SK-N-SH (cell line): ENCODE measurements at regions not wholly inside any gene's neighbourhood (a gene's known extent, or its start where the extent isn't known, plus 50 kb on each side); places are given as distances from the start of the nearest gene placed in this dataset.

Experiments
- CTCF ChIA-PET: fragments of 300-600, 350-600 bp; formaldehyde crosslinking; extraction: SDS; loops from one replicate; lab custom pipeline; 2021; lab: Yijun Ruan, JAX
- POLR2A ChIA-PET: fragments of 350-600 bp; sonication (Branson Sonifier 250); formaldehyde crosslinking; extraction: SDS; loops from one replicate; lab custom pipeline; 2020; ENCODE audit warnings: antibody characterized with exemption, inconsistent platforms; lab: Yijun Ruan, JAX
- DNase-seq: peaks from one replicate; pipeline ENCODE4 v3.0.0; 2012
- H2AFZ ChIP-seq: fragments of 200-600 bp; sonication (generic); 2 replicates; pipeline ENCODE4 v1.8.1; 2016; ENCODE audit warnings: antibody characterized with exemption, mild to moderate bottlenecking, low read depth
- H3F3A ChIP-seq: fragments of 200-600 bp; sonication (generic); replicated peaks from 2 replicates; pipeline ENCODE3; 2016; ENCODE audit warnings: antibody characterized with exemption, mild to moderate bottlenecking; ENCODE audit not compliant: insufficient read depth
- H3K27ac ChIP-seq, 2 experiments: fragments of 200-500 bp in 1 of 2; fragments of 200-600 bp in 1 of 2; sonication (Bioruptor generic) in 1 of 2; sonication (generic), shearing (Covaris generic) in 1 of 2; 2 replicates each; pipeline versions ENCODE4 v1.5.1 to v1.6.1; 2014 to 2016; ENCODE audit warnings: low read depth in 2 of 2, inconsistent platforms in 1 of 2, low read length in 1 of 2, mild to moderate bottlenecking in 1 of 2, mixed read lengths in 1 of 2
- H3K27me3 ChIP-seq: fragments of 200-600 bp; sonication (generic), shearing (Covaris generic); 2 replicates; pipeline ENCODE4 v1.6.1; 2016; ENCODE audit warnings: mixed run types; ENCODE audit not compliant: insufficient read depth
- H3K36me3 ChIP-seq, 2 experiments: fragments of 200-500 bp in 1 of 2; fragments of 200-600 bp in 1 of 2; sonication (Bioruptor generic) in 1 of 2; sonication (generic) in 1 of 2; replicated peaks in 1 of 2; 2 replicates each; pipeline versions ENCODE3 to v1.5.1; 2014 to 2016; ENCODE audit warnings: low read length in 1 of 2, mild to moderate bottlenecking in 1 of 2; ENCODE audit not compliant: insufficient read depth in 2 of 2, control insufficient read depth in 1 of 2
- H3K4me1 ChIP-seq, 2 experiments: fragments of 200-500 bp in 1 of 2; fragments of 200-600 bp in 1 of 2; sonication (Bioruptor generic) in 1 of 2; sonication (generic), shearing (Covaris generic) in 1 of 2; 2 replicates each; pipeline versions ENCODE4 v1.5.1 to v1.6.1; 2014 to 2016; ENCODE audit warnings: low read depth in 1 of 2, low read length in 1 of 2, mixed run types in 1 of 2; ENCODE audit not compliant: insufficient read depth in 2 of 2, control insufficient read depth in 1 of 2
- H3K4me2 ChIP-seq: fragments of 200-600 bp; sonication (generic), shearing (Covaris generic); 2 replicates; pipeline ENCODE4 v1.6.1; 2017; ENCODE audit warnings: mixed run types
- H3K4me3 ChIP-seq, 2 experiments: fragments of 200-500 bp in 1 of 2; fragments of 200-600 bp in 1 of 2; sonication (Bioruptor generic) in 1 of 2; sonication (generic), shearing (Covaris generic) in 1 of 2; 2 replicates each; pipeline versions ENCODE4 v1.5.1 to v1.8.1; 2014 to 2016; ENCODE audit warnings: low read depth in 2 of 2, inconsistent platforms in 1 of 2, low read length in 1 of 2, mild to moderate bottlenecking in 1 of 2, mixed read lengths in 1 of 2, moderate library complexity in 1 of 2
- H3K79me2 ChIP-seq: fragments of 200-600 bp; sonication (generic); 2 replicates; pipeline ENCODE4 v1.8.1; 2017; ENCODE audit warnings: mild to moderate bottlenecking; ENCODE audit not compliant: insufficient read depth
- H3K9ac ChIP-seq: fragments of 200-600 bp; sonication (generic); 2 replicates; pipeline ENCODE4 v1.6.1; 2017; ENCODE audit warnings: mixed run types
- H3K9me2 ChIP-seq: fragments of 200-600 bp; sonication (generic); 2 replicates; pipeline ENCODE4 v1.6.1; 2017; ENCODE audit warnings: mixed run types
- H3K9me3 ChIP-seq: fragments of 200-600 bp; sonication (generic); 2 replicates; pipeline ENCODE4 v1.6.1; 2017; ENCODE audit warnings: mixed run types, mild to moderate bottlenecking, moderate library complexity
- H4K20me1 ChIP-seq: fragments of 200-600 bp; sonication (generic); 2 replicates; pipeline ENCODE4 v1.6.1; 2017; ENCODE audit warnings: mild to moderate bottlenecking, mixed run types; ENCODE audit not compliant: insufficient read depth
- CTCF ChIP-seq: fragments of 200-600 bp; sonication (generic); IDR thresholded peaks from 2 replicates; pipeline ENCODE4 v1.6.1; 2017; ENCODE audit warnings: antibody characterized with exemption, mild to moderate bottlenecking, moderate library complexity
- ELF1 ChIP-seq: IDR thresholded peaks from 2 replicates; pipeline ENCODE4 v1.4.0; 2012
- EP300 ChIP-seq, 2 experiments: IDR thresholded peaks; 2 replicates each; pipeline versions ENCODE4 v1.4.0 to v1.6.1; 2012; ENCODE audit warnings: borderline replicate concordance in 1 of 2, low read depth in 1 of 2, low read length in 1 of 2
- EZH2phosphoT487 ChIP-seq: fragments of 200-600 bp; sonication (generic); IDR thresholded peaks from 2 replicates; pipeline ENCODE4 v1.6.1; 2017; ENCODE audit warnings: low read depth, mixed run types, mild to moderate bottlenecking, antibody characterized with exemption, moderate library complexity, borderline replicate concordance
- FOXJ3 ChIP-seq: sonication (generic); formaldehyde crosslinking; IDR thresholded peaks from 2 replicates; pipeline ENCODE4 v1.5.1; 2020; ENCODE audit warnings: mild to moderate bottlenecking, missing genetic modification reagents
- MXI1 ChIP-seq: IDR thresholded peaks from 2 replicates; pipeline ENCODE4 v1.6.1; 2012; ENCODE audit warnings: mild to moderate bottlenecking, low read depth, low read length, improper control_type of control experiment
- NRF1 ChIP-seq: IDR thresholded peaks from 2 replicates; pipeline ENCODE4 v1.6.1; 2012; ENCODE audit warnings: low read depth, mild to moderate bottlenecking, low read length
- RXRA ChIP-seq: IDR thresholded peaks from 2 replicates; pipeline ENCODE4 v1.4.0; 2012; ENCODE audit warnings: low read depth, mild to moderate bottlenecking, borderline replicate concordance
- TAF1 ChIP-seq: IDR thresholded peaks from 2 replicates; pipeline ENCODE4 v1.6.1; 2012; ENCODE audit warnings: low read depth, mild to moderate bottlenecking, low read length, moderate library complexity, borderline replicate concordance
- TCF12 ChIP-seq: IDR thresholded peaks from 2 replicates; pipeline ENCODE4 v1.4.0; 2012
- TEAD4 ChIP-seq: IDR thresholded peaks from 2 replicates; pipeline ENCODE4 v1.4.0; 2012; ENCODE audit warnings: mild to moderate bottlenecking, borderline replicate concordance; ENCODE audit not compliant: insufficient read depth
- USF1 ChIP-seq: IDR thresholded peaks from 2 replicates; pipeline ENCODE4 v1.4.0; 2012; ENCODE audit warnings: low read depth, borderline replicate concordance
- WGBS: methylation state at CpG from one replicate; pipeline ENCODE4 v1.1.6; 2017; ENCODE audit warnings: low lambda C conversion rate; 5-methylcytosine and 5-hydroxymethylcytosine counted together
- TF ChIP-seq, protein P1 (sequence below): IDR thresholded peaks from 2 replicates; pipeline ENCODE4; 2012
- TF ChIP-seq, protein P2 (sequence below): IDR thresholded peaks from 2 replicates; pipeline ENCODE4 v1.6.1; 2012; ENCODE audit warnings: mild to moderate bottlenecking, low read depth, low read length, moderate library complexity
- TF ChIP-seq, protein P3 (sequence below): fragments of 150-350 bp; IDR thresholded peaks from 2 replicates; pipeline ENCODE4 v1.6.1; 2017; ENCODE audit warnings: antibody characterized with exemption, low read length, low read depth, borderline replicate concordance

- Histone ChIP-seq H3K27ac (no peak overlapping the region), H3K79me2 (no peaks in the 10 kb centered on the region), H3F3A (no peaks in the 10 kb centered on the region), H3K4me1 (no peaks in the 10 kb centered on the region), H2AFZ (no peak overlapping the region), H3K9ac (no peak overlapping the region), H3K36me3 (no peaks in the 10 kb centered on the region), H3K4me2 (no peak overlapping the region), H3K9me3 (no peaks in the 10 kb centered on the region), H4K20me1 (no peaks in the 10 kb centered on the region), H3K4me3 (no peak overlapping the region), H3K27me3 (no peaks in the 10 kb centered on the region), H3K9me2 (no peaks in the 10 kb centered on the region)
- CTCF ChIA-PET, result interaction anchor here (1.0 kb wide), 1 partner anchor 35 kb away, joined by 3 read pairs; no protein-coding TSS in a partner anchor
- DNase-seq, result no peak
- TF ChIP-seq RXRA (no peak), TAF1 (no peak), USF1 (no peak), EP300 (IDR thresholded peaks at IDR 0.05; ENCODE audit: borderline replicate concordance in 1 of 2, low read depth in 1 of 2, low read length in 1 of 2) (no peak), NRF1 (no peak), CTCF (no peak), EZH2phosphoT487 (no peak), TEAD4 (no peak), FOXJ3 (CRISPR knock-in tag) (no peak), MXI1 (no peak), ELF1 (no peak), TCF12 (no peak)
- TF ChIP-seq, protein P1, sequence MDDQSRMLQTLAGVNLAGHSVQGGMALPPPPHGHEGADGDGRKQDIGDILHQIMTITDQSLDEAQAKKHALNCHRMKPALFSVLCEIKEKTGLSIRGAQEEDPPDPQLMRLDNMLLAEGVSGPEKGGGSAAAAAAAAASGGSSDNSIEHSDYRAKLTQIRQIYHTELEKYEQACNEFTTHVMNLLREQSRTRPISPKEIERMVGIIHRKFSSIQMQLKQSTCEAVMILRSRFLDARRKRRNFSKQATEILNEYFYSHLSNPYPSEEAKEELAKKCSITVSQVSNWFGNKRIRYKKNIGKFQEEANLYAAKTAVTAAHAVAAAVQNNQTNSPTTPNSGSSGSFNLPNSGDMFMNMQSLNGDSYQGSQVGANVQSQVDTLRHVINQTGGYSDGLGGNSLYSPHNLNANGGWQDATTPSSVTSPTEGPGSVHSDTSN, result no peak
- TF ChIP-seq, protein P2, sequence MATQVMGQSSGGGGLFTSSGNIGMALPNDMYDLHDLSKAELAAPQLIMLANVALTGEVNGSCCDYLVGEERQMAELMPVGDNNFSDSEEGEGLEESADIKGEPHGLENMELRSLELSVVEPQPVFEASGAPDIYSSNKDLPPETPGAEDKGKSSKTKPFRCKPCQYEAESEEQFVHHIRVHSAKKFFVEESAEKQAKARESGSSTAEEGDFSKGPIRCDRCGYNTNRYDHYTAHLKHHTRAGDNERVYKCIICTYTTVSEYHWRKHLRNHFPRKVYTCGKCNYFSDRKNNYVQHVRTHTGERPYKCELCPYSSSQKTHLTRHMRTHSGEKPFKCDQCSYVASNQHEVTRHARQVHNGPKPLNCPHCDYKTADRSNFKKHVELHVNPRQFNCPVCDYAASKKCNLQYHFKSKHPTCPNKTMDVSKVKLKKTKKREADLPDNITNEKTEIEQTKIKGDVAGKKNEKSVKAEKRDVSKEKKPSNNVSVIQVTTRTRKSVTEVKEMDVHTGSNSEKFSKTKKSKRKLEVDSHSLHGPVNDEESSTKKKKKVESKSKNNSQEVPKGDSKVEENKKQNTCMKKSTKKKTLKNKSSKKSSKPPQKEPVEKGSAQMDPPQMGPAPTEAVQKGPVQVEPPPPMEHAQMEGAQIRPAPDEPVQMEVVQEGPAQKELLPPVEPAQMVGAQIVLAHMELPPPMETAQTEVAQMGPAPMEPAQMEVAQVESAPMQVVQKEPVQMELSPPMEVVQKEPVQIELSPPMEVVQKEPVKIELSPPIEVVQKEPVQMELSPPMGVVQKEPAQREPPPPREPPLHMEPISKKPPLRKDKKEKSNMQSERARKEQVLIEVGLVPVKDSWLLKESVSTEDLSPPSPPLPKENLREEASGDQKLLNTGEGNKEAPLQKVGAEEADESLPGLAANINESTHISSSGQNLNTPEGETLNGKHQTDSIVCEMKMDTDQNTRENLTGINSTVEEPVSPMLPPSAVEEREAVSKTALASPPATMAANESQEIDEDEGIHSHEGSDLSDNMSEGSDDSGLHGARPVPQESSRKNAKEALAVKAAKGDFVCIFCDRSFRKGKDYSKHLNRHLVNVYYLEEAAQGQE, result no peak
- TF ChIP-seq, protein P3, sequence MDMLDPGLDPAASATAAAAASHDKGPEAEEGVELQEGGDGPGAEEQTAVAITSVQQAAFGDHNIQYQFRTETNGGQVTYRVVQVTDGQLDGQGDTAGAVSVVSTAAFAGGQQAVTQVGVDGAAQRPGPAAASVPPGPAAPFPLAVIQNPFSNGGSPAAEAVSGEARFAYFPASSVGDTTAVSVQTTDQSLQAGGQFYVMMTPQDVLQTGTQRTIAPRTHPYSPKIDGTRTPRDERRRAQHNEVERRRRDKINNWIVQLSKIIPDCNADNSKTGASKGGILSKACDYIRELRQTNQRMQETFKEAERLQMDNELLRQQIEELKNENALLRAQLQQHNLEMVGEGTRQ, result no peak
- WGBS, result 69% methylated on average over 2 of the region's 2 CpGs
- POLR2A ChIA-PET, result no interaction called here
Measured at GRCh38 chr16:9199751-9200150, 108.3 kb downstream of the HAPSTR1 start.
